Breast epithelium (tissue), 3 donors: ENCODE measurements at regions not wholly inside any gene's neighbourhood (a gene's known extent, or its start where the extent isn't known, plus 50 kb on each side); places are given as distances from the start of the nearest gene placed in this dataset.

ENCODE experiments used
- POLR2A ChIP-seq: fragments of 450-650 bp; IDR thresholded peaks from one replicate; pipeline ENCODE4 v1.6.1; 2016; ENCODE audit warnings: antibody characterized with exemption, mild to moderate bottlenecking, moderate library complexity
- POLR2AphosphoS5 ChIP-seq, 3 donors: sonication (generic); formaldehyde crosslinking; IDR thresholded peaks; one replicate each; pipeline ENCODE4 v1.6.1; 2017; ENCODE audit warnings: antibody characterized with exemption in 3 of 3
- TF ChIP-seq, protein P1 (sequence below), 3 donors: fragments of 450-650 bp; IDR thresholded peaks; one replicate each; pipeline ENCODE4 v1.5.1; 2016 to 2017; ENCODE audit warnings: antibody characterized with exemption in 3 of 3, mild to moderate bottlenecking in 3 of 3, moderate library complexity in 3 of 3

DNA sequence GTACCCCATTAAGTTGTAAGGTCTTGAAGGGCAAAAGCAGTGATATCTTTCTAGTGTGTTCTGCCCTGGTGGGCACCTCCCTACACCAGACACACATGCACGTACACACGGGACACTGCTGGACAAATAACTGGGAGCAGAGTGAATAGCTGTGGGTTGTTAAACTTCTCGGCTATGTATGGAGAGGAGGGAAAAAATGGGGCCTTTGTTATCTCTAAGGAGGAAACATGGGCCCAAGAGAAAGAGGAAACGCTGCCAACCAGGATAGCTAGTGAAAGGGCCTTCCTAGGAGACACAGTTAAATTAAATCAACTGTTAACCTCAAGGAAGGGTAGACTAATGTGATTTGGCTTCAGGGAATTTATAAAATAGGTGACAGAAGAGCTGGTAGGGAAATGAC, 169.7 kb downstream of the MYLK4 start:
- no peak for TF ChIP-seq POLR2AphosphoS5 (IDR thresholded peaks at IDR 0.05)
- TF ChIP-seq, protein P1, sequence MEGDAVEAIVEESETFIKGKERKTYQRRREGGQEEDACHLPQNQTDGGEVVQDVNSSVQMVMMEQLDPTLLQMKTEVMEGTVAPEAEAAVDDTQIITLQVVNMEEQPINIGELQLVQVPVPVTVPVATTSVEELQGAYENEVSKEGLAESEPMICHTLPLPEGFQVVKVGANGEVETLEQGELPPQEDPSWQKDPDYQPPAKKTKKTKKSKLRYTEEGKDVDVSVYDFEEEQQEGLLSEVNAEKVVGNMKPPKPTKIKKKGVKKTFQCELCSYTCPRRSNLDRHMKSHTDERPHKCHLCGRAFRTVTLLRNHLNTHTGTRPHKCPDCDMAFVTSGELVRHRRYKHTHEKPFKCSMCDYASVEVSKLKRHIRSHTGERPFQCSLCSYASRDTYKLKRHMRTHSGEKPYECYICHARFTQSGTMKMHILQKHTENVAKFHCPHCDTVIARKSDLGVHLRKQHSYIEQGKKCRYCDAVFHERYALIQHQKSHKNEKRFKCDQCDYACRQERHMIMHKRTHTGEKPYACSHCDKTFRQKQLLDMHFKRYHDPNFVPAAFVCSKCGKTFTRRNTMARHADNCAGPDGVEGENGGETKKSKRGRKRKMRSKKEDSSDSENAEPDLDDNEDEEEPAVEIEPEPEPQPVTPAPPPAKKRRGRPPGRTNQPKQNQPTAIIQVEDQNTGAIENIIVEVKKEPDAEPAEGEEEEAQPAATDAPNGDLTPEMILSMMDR (IDR thresholded peaks at IDR 0.05) = no peak
- TF ChIP-seq POLR2A = no peak
